ENCODE measurements at regions not wholly inside any gene's neighbourhood (a gene's known extent, or its start where the extent isn't known, plus 50 kb on each side); places are given as distances from the start of the nearest gene placed in this dataset.

- TF ChIP-seq KDM1A (IDR thresholded peaks at IDR 0.05; ENCODE audit: borderline replicate concordance) (no peak), EGR1 (IDR thresholded peaks at IDR 0.05; ENCODE audit: borderline replicate concordance in 1 of 2, low read depth in 2 of 2, low read length in 2 of 2) (no peak), MXI1 (IDR thresholded peaks at IDR 0.05; ENCODE audit: low read depth, low read length) (no peak), USF2 (IDR thresholded peaks at IDR 0.05; ENCODE audit: borderline replicate concordance, low read depth, low read length) (no peak)
Measured at GRCh38 chr12:90839346-90839745, 115.6 kb downstream of the CCER1 start (continued).

- SMC1A ChIA-PET (ENCODE audit: uncharacterized antibody, unreplicated experiment), result no interaction called here
- FAIRE-seq, result no peak
- RAD21 ChIA-PET (ENCODE audit: unreplicated experiment), result no interaction called here
- TF ChIP-seq MAX (IDR thresholded peaks at IDR 0.05; ENCODE audit: low read depth, low read length) (no peak), NRF1 (conservative IDR thresholded peaks at IDR 0.05; ENCODE audit: low read depth, low read length) (no peak), CREM (IDR thresholded peaks at IDR 0.05; ENCODE audit: low read depth) (no peak), PKNOX1 (IDR thresholded peaks at IDR 0.05) (no peak), SMAD5 (IDR thresholded peaks at IDR 0.05; ENCODE audit: low read depth) (no peak), NFYA (IDR thresholded peaks at IDR 0.05; ENCODE audit: borderline replicate concordance, low read depth, low read length) (no peak), WRNIP1 (IDR thresholded peaks at IDR 0.05; ENCODE audit: borderline replicate concordance, low read depth, low read length) (no peak), ETV6 (conservative IDR thresholded peaks at IDR 0.05 in 1 of 2, IDR thresholded peaks at IDR 0.05 in 1 of 2; ENCODE audit: borderline replicate concordance in 1 of 2, low read depth in 1 of 2) (no peak), USF1 (IDR thresholded peaks at IDR 0.05; ENCODE audit: borderline replicate concordance, extremely low read length, insufficient read depth, low read depth, low read length) (no peak), E4F1 (IDR thresholded peaks at IDR 0.05; ENCODE audit: borderline replicate concordance, partially characterized antibody) (no peak), IKZF2 (IDR thresholded peaks at IDR 0.05) (no peak), TCF7 (IDR thresholded peaks at IDR 0.05; ENCODE audit: borderline replicate concordance) (no peak), RAD51 (IDR thresholded peaks at IDR 0.05) (no peak), JUND (IDR thresholded peaks at IDR 0.05; ENCODE audit: low read depth, low read length) (no peak), MEF2A (IDR thresholded peaks at IDR 0.05; ENCODE audit: insufficient read depth, low read depth, low read length) (no peak)
Measured at GRCh38 chr12:90836689-90837088, 118.3 kb downstream of the CCER1 start.

More at GRCh38 chr12:90836689-90837088, 118.3 kb downstream of the CCER1 start:
- Histone ChIP-seq H3K9me3 (replicated peaks; ENCODE audit: control insufficient read depth, insufficient read depth, low read length) (no peaks in the 10 kb centered on the region), H4K20me1 (ENCODE audit: control insufficient read depth, insufficient read depth) (no peaks in the 10 kb centered on the region), H3K27me3 (replicated peaks in 1 of 2; ENCODE audit: control insufficient read depth in 2 of 2, insufficient read depth in 2 of 2, low read length in 1 of 2) (no peaks in the 10 kb centered on the region), H3K79me2 (ENCODE audit: control insufficient read depth, insufficient read depth, low read length) (no peaks in the 10 kb centered on the region), H3K4me3 (no peak overlapping the region), H3K9ac (ENCODE audit: control insufficient read depth, insufficient read depth, low read length) (no peak overlapping the region), H3K4me1 (ENCODE audit: control insufficient read depth, insufficient read depth, low read length) (no peaks in the 10 kb centered on the region), H2AFZ (ENCODE audit: control insufficient read depth, low read depth, low read length) (no peak overlapping the region), H3K4me2 (ENCODE audit: control insufficient read depth, insufficient read depth) (no peak overlapping the region), H3K36me3 (ENCODE audit: control insufficient read depth in 2 of 2, insufficient read depth in 2 of 2, low read length in 1 of 2) (no peaks in the 10 kb centered on the region), H3K27ac (ENCODE audit: control insufficient read depth, insufficient read depth) (no peak overlapping the region)
- intact Hi-C loops (cut with micrococcal nuclease; ENCODE audit: unreplicated experiment) (no loop called here), in situ Hi-C loops (cut with MboI) (no loop called here)
- DNase-seq (ENCODE audit: low read depth, low spot score) (no peak), ATAC-seq (no peak)
- CTCF ChIA-PET, result interaction anchor here (1.0 kb wide), 1 partner anchor 17 kb away, joined by 3 read pairs; no protein-coding TSS in a partner anchor
- POLR2A ChIA-PET, result no interaction called here
- BruUV-seq (replicated peaks), result no TSS peak
- 33% methylated on average over 6 of the region's 6 CpGs for WGBS (ENCODE audit: insufficient coverage, insufficient replicate concordance, low lambda C conversion rate, missing lambda C conversion rate)

Measured in GM12878 (cell line).